ENCODE measurements at regions not wholly inside any gene's neighbourhood (a gene's known extent, or its start where the extent isn't known, plus 50 kb on each side); places are given as distances from the start of the nearest gene placed in this dataset.
"Not testable (repeated sequence)": the region's sequence is repeated elsewhere in the genome, so short reads cannot be mapped to it uniquely, and the experiment has no call there.

- no peak overlapping the region for H3K27ac ChIP-seq
- H3K4me1 ChIP-seq, result peaks cover 11% of the 10 kb centered on the region
- intact Hi-C loops (cut with DNase I), result no loop called here
- DNase-seq (no peak), ATAC-seq (no peak)
- H3K9me3 ChIP-seq, result no peaks in the 10 kb centered on the region
- no peak for TF ChIP-seq POLR2A (IDR thresholded peaks at IDR 0.05)
- TF ChIP-seq, protein P1, sequence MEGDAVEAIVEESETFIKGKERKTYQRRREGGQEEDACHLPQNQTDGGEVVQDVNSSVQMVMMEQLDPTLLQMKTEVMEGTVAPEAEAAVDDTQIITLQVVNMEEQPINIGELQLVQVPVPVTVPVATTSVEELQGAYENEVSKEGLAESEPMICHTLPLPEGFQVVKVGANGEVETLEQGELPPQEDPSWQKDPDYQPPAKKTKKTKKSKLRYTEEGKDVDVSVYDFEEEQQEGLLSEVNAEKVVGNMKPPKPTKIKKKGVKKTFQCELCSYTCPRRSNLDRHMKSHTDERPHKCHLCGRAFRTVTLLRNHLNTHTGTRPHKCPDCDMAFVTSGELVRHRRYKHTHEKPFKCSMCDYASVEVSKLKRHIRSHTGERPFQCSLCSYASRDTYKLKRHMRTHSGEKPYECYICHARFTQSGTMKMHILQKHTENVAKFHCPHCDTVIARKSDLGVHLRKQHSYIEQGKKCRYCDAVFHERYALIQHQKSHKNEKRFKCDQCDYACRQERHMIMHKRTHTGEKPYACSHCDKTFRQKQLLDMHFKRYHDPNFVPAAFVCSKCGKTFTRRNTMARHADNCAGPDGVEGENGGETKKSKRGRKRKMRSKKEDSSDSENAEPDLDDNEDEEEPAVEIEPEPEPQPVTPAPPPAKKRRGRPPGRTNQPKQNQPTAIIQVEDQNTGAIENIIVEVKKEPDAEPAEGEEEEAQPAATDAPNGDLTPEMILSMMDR (IDR thresholded peaks at IDR 0.05), result no peak
- no peaks in the 10 kb centered on the region for H3K27me3 ChIP-seq
- no peaks in the 10 kb centered on the region for H3K36me3 ChIP-seq (replicated peaks in 1 of 2; ENCODE audit: insufficient read depth in 1 of 2, low read depth in 2 of 2)
- WGBS, 2 donors, result 82 to 90% methylated on average over 4 of the region's 4 CpGs
- no peak overlapping the region for H3K4me3 ChIP-seq
Observed at GRCh38 chr2:150208689-150209088, 278.8 kb downstream of the RND3 start.

DNA sequence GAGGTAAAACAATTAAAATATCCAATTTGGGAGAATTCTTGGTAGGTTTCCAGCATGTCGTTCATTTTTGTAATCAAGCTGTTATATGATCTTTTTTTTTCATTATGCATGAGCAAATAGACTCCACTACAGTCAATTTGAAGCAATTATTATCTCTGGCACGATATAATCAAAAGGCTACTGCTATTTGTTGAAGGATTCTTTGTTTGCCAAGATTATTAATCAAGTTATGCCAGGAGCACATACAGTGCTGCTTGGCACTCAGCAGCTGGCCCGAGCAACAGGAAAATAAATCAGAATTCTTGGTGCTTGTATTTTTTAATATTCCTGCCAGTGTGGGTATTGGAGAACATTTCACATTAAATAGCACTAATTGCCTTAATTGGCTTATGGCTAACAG lies 279.5 kb downstream of the RND3 start:
- H3K27ac ChIP-seq, result no peak overlapping the region
- H3K27me3 ChIP-seq, result no peaks in the 10 kb centered on the region
- DNase-seq, result peak in 1 of 4 donors; percentile 28
- WGBS, 2 donors, result 8 to 23% methylated on average over 3 of the region's 3 CpGs
- H3K36me3 ChIP-seq (replicated peaks in 1 of 2; ENCODE audit: insufficient read depth in 1 of 2, low read depth in 2 of 2), result no peaks in the 10 kb centered on the region
- H3K9me3 ChIP-seq, result no peaks in the 10 kb centered on the region
- peaks cover 11% of the 10 kb centered on the region for H3K4me1 ChIP-seq
- TF ChIP-seq POLR2A (IDR thresholded peaks at IDR 0.05), result no peak
- TF ChIP-seq, protein P1 (IDR thresholded peaks at IDR 0.05), result no peak
- H3K4me3 ChIP-seq, result no peak overlapping the region
- peak; percentile 35 for ATAC-seq
- intact Hi-C loops (cut with DNase I), result no loop called here

GRCh38 chr2:150204451-150204850 lies 283.0 kb downstream of the RND3 start:
- ATAC-seq, result no peak
- no peaks in the 10 kb centered on the region for H3K36me3 ChIP-seq (replicated peaks in 1 of 2; ENCODE audit: insufficient read depth in 1 of 2, low read depth in 2 of 2)

DNA sequence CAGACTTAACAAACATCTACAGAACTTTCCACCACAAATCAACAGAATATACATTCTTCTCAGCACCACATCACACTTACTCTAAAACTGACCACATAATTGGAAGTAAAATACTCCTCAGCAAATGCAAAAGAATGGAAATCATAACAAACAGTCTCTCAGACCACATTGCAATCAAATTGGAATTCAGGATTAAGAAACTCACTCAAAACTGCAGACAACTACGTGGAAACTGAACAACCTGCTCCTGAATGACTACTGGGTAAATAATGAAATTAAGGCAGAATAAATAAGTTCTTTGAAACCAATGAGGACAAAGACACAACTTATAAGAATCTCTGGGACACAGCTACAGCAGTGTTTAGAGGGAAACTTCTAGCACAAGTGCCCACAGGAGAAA lies 292.7 kb downstream of the RND3 start:
- 67 to 68% methylated on average over 1 of the region's 1 CpG for WGBS, 2 donors
- H3K36me3 ChIP-seq (replicated peaks in 1 of 2; ENCODE audit: insufficient read depth in 1 of 2, low read depth in 2 of 2); H3K27me3 ChIP-seq; ATAC-seq; H3K4me1 ChIP-seq; H3K27ac ChIP-seq; H3K4me3 ChIP-seq; intact Hi-C loops (cut with DNase I); H3K9me3 ChIP-seq; DNase-seq: not testable (repeated sequence)

More at GRCh38 chr2:150204451-150204850, 283.0 kb downstream of the RND3 start:
- Histone ChIP-seq H3K4me1 (peaks cover 11% of the 10 kb centered on the region), H3K9me3 (no peaks in the 10 kb centered on the region), H3K27me3 (no peaks in the 10 kb centered on the region), H3K27ac (no peak overlapping the region), H3K4me3 (no peak overlapping the region)
- intact Hi-C loops (cut with DNase I), result no loop called here
- no peak for DNase-seq
- TF ChIP-seq POLR2A (IDR thresholded peaks at IDR 0.05), result no peak
- TF ChIP-seq, protein P1 (IDR thresholded peaks at IDR 0.05), result no peak
- 53 to 76% methylated on average over 3 of the region's 3 CpGs for WGBS, 2 donors

DNA sequence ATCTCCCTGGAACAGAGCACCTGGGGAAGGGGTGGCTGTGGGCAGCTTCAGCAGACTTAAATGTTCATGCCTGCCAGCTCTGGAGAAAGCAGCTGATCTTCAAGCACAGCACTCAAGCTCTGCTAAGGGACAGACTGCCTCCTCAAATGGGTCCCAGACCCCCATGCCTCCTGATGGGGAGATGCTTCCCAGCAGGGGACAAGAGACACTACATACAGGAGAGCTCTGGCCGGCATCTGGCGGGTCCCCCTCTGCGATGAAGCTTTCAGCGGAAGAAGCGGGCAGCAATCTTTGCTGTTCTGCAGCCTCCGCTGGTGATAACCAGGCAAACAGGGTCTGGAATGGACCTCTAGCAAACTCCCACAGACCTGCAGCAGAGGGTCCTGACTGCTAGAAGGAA lies 294.8 kb downstream of the RND3 start:
- intact Hi-C loops (cut with DNase I), result no loop called here
- Histone ChIP-seq H3K4me3 (no peak overlapping the region), H3K27ac (no peak overlapping the region), H3K4me1 (peaks cover 9% of the 10 kb centered on the region), H3K36me3 (replicated peaks in 1 of 2; ENCODE audit: insufficient read depth in 1 of 2, low read depth in 2 of 2) (no peaks in the 10 kb centered on the region), H3K27me3 (no peaks in the 10 kb centered on the region), H3K9me3 (no peaks in the 10 kb centered on the region)
- TF ChIP-seq POLR2A (IDR thresholded peaks at IDR 0.05), result no peak
- TF ChIP-seq, protein P1 (IDR thresholded peaks at IDR 0.05), result no peak
- DNase-seq (no peak), ATAC-seq (no peak)
- WGBS, 2 donors, result 90 to 96% methylated on average over 6 of the region's 6 CpGs
